DND-41 (cell line): ENCODE measurements at regions not wholly inside any gene's neighbourhood (a gene's known extent, or its start where the extent isn't known, plus 50 kb on each side); places are given as distances from the start of the nearest gene placed in this dataset.
A peak's percentile ranks its signal among the peaks of the same experiment; 100 is the strongest.

Source experiments
- ATAC-seq: fragments of 200-7000 bp; cut with Tn5 transposase; 3 replicates; pipeline ENCODE4 v1.9.1; 2021; ENCODE audit warnings: low read depth; ENCODE audit not compliant: insufficient read depth
- DNase-seq: peaks from one replicate; pipeline ENCODE4 v3.0.0-alpha.2; 2020
- H2AFZ ChIP-seq: 2 replicates; pipeline ENCODE4 v1.6.0; 2012; ENCODE audit warnings: low read depth, low read length
- H3K27ac ChIP-seq: 2 replicates; pipeline ENCODE4 v1.5.1; 2012; ENCODE audit warnings: low read length, inconsistent platforms
- H3K27me3 ChIP-seq: fragments of 200-600 bp; sonication (generic); 2 replicates; pipeline ENCODE4 v1.6.0; 2012; ENCODE audit warnings: low read length, mild to moderate bottlenecking, inconsistent platforms; ENCODE audit not compliant: insufficient read depth, poor library complexity
- H3K36me3 ChIP-seq: 2 replicates; pipeline ENCODE4 v1.5.1; 2012; ENCODE audit warnings: low read length, inconsistent platforms; ENCODE audit not compliant: insufficient read depth
- H3K4me1 ChIP-seq: 2 replicates; pipeline ENCODE4 v1.5.1; 2012; ENCODE audit warnings: mild to moderate bottlenecking, low read length; ENCODE audit not compliant: insufficient read depth
- H3K4me2 ChIP-seq: 2 replicates; pipeline ENCODE4 v1.6.0; 2012; ENCODE audit warnings: mild to moderate bottlenecking, moderate library complexity, low read length, inconsistent platforms; ENCODE audit not compliant: insufficient read depth
- H3K4me3 ChIP-seq, 2 experiments: fragments of 200-600 bp in 1 of 2; shearing (Covaris generic) in 1 of 2; 2 replicates each; pipeline ENCODE4 v1.5.1; 2012 to 2016; ENCODE audit warnings: inconsistent platforms in 2 of 2, low read length in 2 of 2, mild to moderate bottlenecking in 2 of 2, low read depth in 1 of 2, moderate library complexity in 1 of 2
- H3K79me2 ChIP-seq: 2 replicates; pipeline ENCODE4 v1.6.0; 2012; ENCODE audit warnings: low read length, inconsistent platforms; ENCODE audit not compliant: insufficient read depth
- H3K9ac ChIP-seq: 2 replicates; pipeline ENCODE4 v1.6.0; 2012; ENCODE audit warnings: low read depth, mild to moderate bottlenecking, inconsistent platforms, low read length, moderate library complexity
- H3K9me3 ChIP-seq: 2 replicates; pipeline ENCODE4 v1.5.1; 2012; ENCODE audit warnings: low read length, moderate library complexity, mild to moderate bottlenecking, inconsistent platforms; ENCODE audit not compliant: insufficient read depth, severe bottlenecking
- H4K20me1 ChIP-seq: 2 replicates; pipeline ENCODE4 v1.6.0; 2012; ENCODE audit warnings: low read length; ENCODE audit not compliant: insufficient read depth
- EZH2 ChIP-seq: IDR thresholded peaks from 3 replicates; pipeline ENCODE4 v1.6.1; 2012; ENCODE audit warnings: borderline replicate concordance, low read depth, mild to moderate bottlenecking, moderate library complexity, low read length, inconsistent platforms; ENCODE audit not compliant: severe bottlenecking
- TF ChIP-seq, protein P1 (sequence below): IDR thresholded peaks from 2 replicates; pipeline ENCODE4 v1.5.1; 2012; ENCODE audit warnings: borderline replicate concordance, low read length, moderate library complexity, mild to moderate bottlenecking; ENCODE audit not compliant: poor library complexity, severe bottlenecking; ENCODE audit errors: extremely low read depth

DNA sequence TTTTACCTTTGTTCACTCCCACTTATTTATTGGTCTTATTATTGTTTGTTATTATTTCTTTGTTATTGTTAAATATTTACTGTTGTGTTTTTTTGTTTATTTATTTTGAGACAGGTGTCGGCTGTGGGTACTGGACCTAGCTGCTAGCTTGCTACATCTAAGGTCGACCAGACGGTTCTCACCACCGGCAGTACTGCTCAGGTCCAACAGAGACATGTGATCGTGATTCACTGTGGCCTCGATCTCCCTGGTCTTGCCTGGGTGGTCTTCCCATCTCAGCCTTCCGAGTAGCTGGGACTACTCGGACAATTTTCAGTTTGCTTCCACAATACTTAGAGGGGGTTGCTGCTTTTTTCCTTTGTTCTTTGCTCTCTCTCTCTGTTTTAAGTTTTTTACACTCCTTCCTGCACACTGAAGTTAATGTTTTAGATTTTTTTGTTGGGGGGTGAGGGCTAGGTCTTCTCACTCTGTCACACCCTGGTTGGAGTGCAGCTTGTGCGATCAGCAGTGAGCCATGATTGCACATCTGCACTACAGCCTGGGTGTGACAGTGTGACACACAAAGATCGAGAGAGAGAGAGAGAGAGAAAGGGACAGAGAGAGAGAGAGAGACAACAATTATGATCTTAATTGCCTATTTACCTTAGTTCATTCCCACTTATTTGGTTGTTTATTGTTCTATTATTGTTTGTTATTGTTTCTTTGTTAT is 1432.4 kb downstream of the UQCRFS1 start:
- Histone ChIP-seq H3K79me2 (peaks cover 21% of the 10 kb centered on the region; the same call in 1 of the 2 replicates), H3K4me2 (no peak overlapping the region), H4K20me1 (no peaks in the 10 kb centered on the region), H3K27ac (no peak overlapping the region), H3K4me3 (no peak overlapping the region), H3K4me1 (no peaks in the 10 kb centered on the region), H2AFZ (no peak overlapping the region), H3K9ac (no peak overlapping the region), H3K9me3 (no peaks in the 10 kb centered on the region), H3K27me3 (no peaks in the 10 kb centered on the region), H3K36me3 (no peaks in the 10 kb centered on the region; the same call in 1 of the 2 replicates)
- TF ChIP-seq, protein P1, sequence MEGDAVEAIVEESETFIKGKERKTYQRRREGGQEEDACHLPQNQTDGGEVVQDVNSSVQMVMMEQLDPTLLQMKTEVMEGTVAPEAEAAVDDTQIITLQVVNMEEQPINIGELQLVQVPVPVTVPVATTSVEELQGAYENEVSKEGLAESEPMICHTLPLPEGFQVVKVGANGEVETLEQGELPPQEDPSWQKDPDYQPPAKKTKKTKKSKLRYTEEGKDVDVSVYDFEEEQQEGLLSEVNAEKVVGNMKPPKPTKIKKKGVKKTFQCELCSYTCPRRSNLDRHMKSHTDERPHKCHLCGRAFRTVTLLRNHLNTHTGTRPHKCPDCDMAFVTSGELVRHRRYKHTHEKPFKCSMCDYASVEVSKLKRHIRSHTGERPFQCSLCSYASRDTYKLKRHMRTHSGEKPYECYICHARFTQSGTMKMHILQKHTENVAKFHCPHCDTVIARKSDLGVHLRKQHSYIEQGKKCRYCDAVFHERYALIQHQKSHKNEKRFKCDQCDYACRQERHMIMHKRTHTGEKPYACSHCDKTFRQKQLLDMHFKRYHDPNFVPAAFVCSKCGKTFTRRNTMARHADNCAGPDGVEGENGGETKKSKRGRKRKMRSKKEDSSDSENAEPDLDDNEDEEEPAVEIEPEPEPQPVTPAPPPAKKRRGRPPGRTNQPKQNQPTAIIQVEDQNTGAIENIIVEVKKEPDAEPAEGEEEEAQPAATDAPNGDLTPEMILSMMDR, result no peak
- TF ChIP-seq EZH2, result no peak
- no peak for ATAC-seq
- DNase-seq, result no peak

- Histone ChIP-seq H3K79me2 (peaks cover 17% of the 10 kb centered on the region; the same call in 1 of the 2 replicates), H3K9me3 (peaks cover under 1% of the 10 kb centered on the region), H3K4me3 (no peak overlapping the region), H3K4me1 (no peaks in the 10 kb centered on the region), H3K27ac (no peak overlapping the region), H3K4me2 (no peak overlapping the region), H3K27me3 (no peaks in the 10 kb centered on the region), H3K9ac (no peak overlapping the region), H3K36me3 (no peaks in the 10 kb centered on the region; the same call in 1 of the 2 replicates), H2AFZ (no peak overlapping the region), H4K20me1 (no peaks in the 10 kb centered on the region)
- TF ChIP-seq, protein P1, result no peak
- no peak for TF ChIP-seq EZH2
- no peak for ATAC-seq
- DNase-seq, result no peak
Measured at GRCh38 chr19:27779954-27780353, 1433.0 kb downstream of the UQCRFS1 start.

- Histone ChIP-seq H3K4me2 (no peak overlapping the region), H3K4me1 (no peaks in the 10 kb centered on the region), H3K79me2 (peaks cover 4% of the 10 kb centered on the region; the same call in 1 of the 2 replicates), H3K36me3 (peaks cover 13% of the 10 kb centered on the region), H3K27ac (no peak overlapping the region), H2AFZ (no peak overlapping the region), H3K4me3 (no peak overlapping the region), H4K20me1 (no peaks in the 10 kb centered on the region), H3K27me3 (no peaks in the 10 kb centered on the region), H3K9me3 (peaks cover 15% of the 10 kb centered on the region), H3K9ac (no peak overlapping the region)
- ATAC-seq (no peak), DNase-seq (no peak)
- no peak for TF ChIP-seq EZH2
- TF ChIP-seq, protein P1, result peak; percentile 49
Measured at GRCh38 chr19:27777726-27778125, 1435.2 kb downstream of the UQCRFS1 start.
